Heart left ventricle (tissue), 16 donors: ENCODE measurements at regions not wholly inside any gene's neighbourhood (a gene's known extent, or its start where the extent isn't known, plus 50 kb on each side); places are given as distances from the start of the nearest gene placed in this dataset.
A peak's percentile ranks its signal among the peaks of the same experiment; 100 is the strongest.

ENCODE experiments used
- ATAC-seq, 4 donors: fragments of 200-7000 bp; cut with Tn5 transposase; one replicate each; pipeline ENCODE4 v1.9.1; 2020 to 2022; ENCODE audit warnings: moderate library complexity in 4 of 4, mild to moderate bottlenecking in 3 of 4, moderate number of reproducible peaks in 1 of 4
- DNase-seq, 5 donors: peaks; one replicate each; pipeline ENCODE4 v3.0.0-alpha.2; 2020
- H3K27ac ChIP-seq, 12 donors: fragments of 200-600 bp; sonication (generic) in 4 of 12; one replicate each; pipeline versions ENCODE4 v1.5.0 to v1.8.0; 2016 to 2022; ENCODE audit warnings: mild to moderate bottlenecking in 2 of 12
- H3K27me3 ChIP-seq, 9 donors: fragments of 200-600 bp; sonication (generic) in 2 of 9; one replicate each; pipeline versions ENCODE4 v1.5.1 to v1.8.0; 2016 to 2022; ENCODE audit warnings: mild to moderate bottlenecking in 3 of 9
- H3K36me3 ChIP-seq, 9 donors: fragments of 200-600 bp; sonication (generic) in 2 of 9; one replicate each; pipeline versions ENCODE4 v1.5.0 to v1.8.0; 2018 to 2022; ENCODE audit warnings: mild to moderate bottlenecking in 2 of 9
- H3K4me1 ChIP-seq, 12 donors: fragments of 200-600 bp; sonication (generic) in 4 of 12; one replicate each; pipeline versions ENCODE4 v1.5.0 to v1.8.0; 2016 to 2022; ENCODE audit warnings: mild to moderate bottlenecking in 3 of 12
- H3K4me3 ChIP-seq, 12 donors: fragments of 200-600 bp; sonication (generic) in 4 of 12; one replicate each; pipeline versions ENCODE4 v1.5.0 to v1.8.0; 2017 to 2022; ENCODE audit warnings: mild to moderate bottlenecking in 9 of 12, moderate library complexity in 4 of 12
- H3K9me3 ChIP-seq, 12 donors: fragments of 200-600 bp; sonication (generic) in 4 of 12; one replicate each; pipeline versions ENCODE4 v1.5.0 to v1.8.0; 2016 to 2022; ENCODE audit warnings: mild to moderate bottlenecking in 1 of 12
- POLR2A ChIP-seq, 2 donors: fragments of 450-650 bp; IDR thresholded peaks; one replicate each; pipeline ENCODE4 v1.6.1; 2017; ENCODE audit warnings: antibody characterized with exemption in 2 of 2, mild to moderate bottlenecking in 2 of 2, moderate library complexity in 2 of 2
- WGBS, 4 donors: extraction: QIAGEN DNeasy Blood & Tissue Kit in 2 of 4; methylation state at CpG; one replicate each; pipeline versions ENCODE4 v1.1.5 to v1.1.7; 2013 to 2018; 5-methylcytosine and 5-hydroxymethylcytosine counted together
- intact Hi-C, 10 donors: fragments of 100-400 bp; cut with DNase I; formaldehyde crosslinking; loops; one replicate each; pipeline versions ENCODE4 v1.11.1 to v1.14.2; 2022
- TF ChIP-seq, protein P1 (sequence below), 12 donors: fragments of 200-600 bp; sonication (generic) in 4 of 12; IDR thresholded peaks; one replicate each; pipeline versions ENCODE4 v1.5.0 to v1.8.0; 2018 to 2022; ENCODE audit warnings: antibody characterized with exemption in 12 of 12, mild to moderate bottlenecking in 5 of 12
- donor health status: ischemic (EF 13 %, LVEDD 7.1; RV severe dilation, severe dysfunction).
- donor health status: healthy with polysubstance abuse.
- donor health status: DM: no; HTN: yes; CAD: no.
- donor health status: DM: no; HTN: no; CAD: no.
- donor health status: ischemic (EF 25% LVEDD 6.9; RV normal size, moderate dysfunction).
- donor health status: ischemic (EF 25% LVEDD 5.7; RV mildly dilated, moderate dysfunction).
- donor health status: healthy.
- donor health status: DM: yes; HTN: yes; CAD: no.
- donor health status: ischemic (EF 35%, LVEDD 5.7; RV mildly dilated, moderate dysfunction).
- donor health status: nonischemic (EF 11% LVEDD 7.7; RV severe dilation, severe dysfunction).
- donor health status: DM: yes; HTN: yes; CAD: no.
- donor health status: PGD.
- donor health status: ischemic (EF 29% LVEDD 5.4; RV normal size, mild dysfunction).
- donor health status: nonischemic (EF 23%, LVEDD 6.1; RV moderate dilation, normal function).

DNA sequence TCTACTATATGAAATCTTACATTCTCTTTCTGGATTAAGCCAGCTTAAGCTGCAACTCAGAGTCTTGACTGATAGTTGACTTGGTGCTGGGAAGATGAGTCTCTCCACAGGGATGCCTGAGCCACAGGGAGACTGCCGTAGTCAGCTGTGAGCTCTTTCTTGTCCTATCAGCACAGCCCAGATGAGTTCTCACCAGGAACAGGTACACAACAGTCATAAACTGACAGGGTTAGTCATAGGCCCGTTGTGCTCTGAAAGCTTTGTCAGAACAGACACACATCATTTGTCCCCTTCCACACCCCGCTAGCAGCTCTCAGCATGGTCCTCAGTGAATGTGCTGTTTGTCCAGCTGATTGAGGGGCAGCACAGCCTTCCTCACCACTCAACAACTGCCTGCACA, 221.6 kb downstream of the RPS24 start:
- DNase-seq (no peak), ATAC-seq (no peak)
- H3K36me3 ChIP-seq: no peaks in the 10 kb centered on the region
- H3K9me3 ChIP-seq: no peaks in the 10 kb centered on the region
- intact Hi-C loops: no loop called here
- H3K27ac ChIP-seq: peak overlapping the region in 1 of 12 donors; percentile 57
- H3K4me1 ChIP-seq: peaks cover 0 to 29% (median 6%) of the 10 kb centered on the region in 12 donors
- no peaks in the 10 kb centered on the region for H3K27me3 ChIP-seq
- 80 to 85% (median 81%) methylated on average over 3 of the region's 3 CpGs for WGBS, 4 donors
- TF ChIP-seq POLR2A (IDR thresholded peaks at IDR 0.05): no peak
- TF ChIP-seq, protein P1, sequence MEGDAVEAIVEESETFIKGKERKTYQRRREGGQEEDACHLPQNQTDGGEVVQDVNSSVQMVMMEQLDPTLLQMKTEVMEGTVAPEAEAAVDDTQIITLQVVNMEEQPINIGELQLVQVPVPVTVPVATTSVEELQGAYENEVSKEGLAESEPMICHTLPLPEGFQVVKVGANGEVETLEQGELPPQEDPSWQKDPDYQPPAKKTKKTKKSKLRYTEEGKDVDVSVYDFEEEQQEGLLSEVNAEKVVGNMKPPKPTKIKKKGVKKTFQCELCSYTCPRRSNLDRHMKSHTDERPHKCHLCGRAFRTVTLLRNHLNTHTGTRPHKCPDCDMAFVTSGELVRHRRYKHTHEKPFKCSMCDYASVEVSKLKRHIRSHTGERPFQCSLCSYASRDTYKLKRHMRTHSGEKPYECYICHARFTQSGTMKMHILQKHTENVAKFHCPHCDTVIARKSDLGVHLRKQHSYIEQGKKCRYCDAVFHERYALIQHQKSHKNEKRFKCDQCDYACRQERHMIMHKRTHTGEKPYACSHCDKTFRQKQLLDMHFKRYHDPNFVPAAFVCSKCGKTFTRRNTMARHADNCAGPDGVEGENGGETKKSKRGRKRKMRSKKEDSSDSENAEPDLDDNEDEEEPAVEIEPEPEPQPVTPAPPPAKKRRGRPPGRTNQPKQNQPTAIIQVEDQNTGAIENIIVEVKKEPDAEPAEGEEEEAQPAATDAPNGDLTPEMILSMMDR (IDR thresholded peaks at IDR 0.05): no peak
- no peak overlapping the region for H3K4me3 ChIP-seq

DNA sequence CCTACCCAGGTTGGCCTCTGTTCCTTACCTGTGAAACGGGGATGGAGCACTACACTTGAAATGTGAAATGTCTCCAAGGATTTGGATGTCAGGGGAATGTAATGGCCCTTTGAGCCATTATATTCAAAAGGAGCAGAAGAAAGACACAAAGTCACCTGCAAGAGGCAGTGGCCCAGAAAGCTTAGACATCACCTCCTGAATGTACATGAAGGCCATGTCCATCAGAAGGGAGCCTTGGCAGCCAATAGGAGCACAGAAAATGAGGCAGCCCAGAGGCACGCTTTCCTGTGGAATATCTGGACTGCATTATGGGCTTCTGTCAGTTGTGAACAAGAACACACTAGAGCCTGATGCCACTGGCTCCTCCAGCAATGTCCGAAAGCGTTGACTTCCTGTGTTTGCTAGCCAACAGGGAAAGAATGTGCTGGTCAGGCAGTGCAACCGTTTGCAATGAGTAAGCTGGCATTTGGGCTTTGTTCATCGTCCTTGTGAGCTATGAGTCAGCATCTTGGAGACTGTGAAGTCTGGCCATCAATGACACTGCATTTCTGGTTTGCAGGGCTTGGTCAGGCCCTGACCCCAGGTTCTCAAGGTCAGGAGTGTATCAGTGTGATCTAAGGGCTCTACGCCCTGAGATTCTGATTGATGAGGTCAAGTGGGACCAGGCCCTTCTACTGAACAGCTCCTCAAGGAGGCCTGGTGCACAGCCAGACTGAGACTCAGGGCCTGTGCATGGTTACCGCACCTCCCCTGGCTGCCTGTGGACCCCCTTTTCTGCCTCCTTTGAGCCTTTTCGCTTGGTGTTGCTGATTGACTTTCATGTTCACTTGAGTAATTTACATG, 222.4 kb downstream of the RPS24 start:
- Histone ChIP-seq H3K27ac (peak overlapping the region in 4 of 12 donors; percentile 34 to 67 (median 46)), H3K9me3 (no peaks in the 10 kb centered on the region), H3K27me3 (no peaks in the 10 kb centered on the region), H3K4me1 (peaks cover 0 to 21% (median 7%) of the 10 kb centered on the region in 12 donors), H3K36me3 (no peaks in the 10 kb centered on the region), H3K4me3 (no peak overlapping the region)
- DNase-seq: peak in 2 of 5 donors; percentile 19 to 56
- intact Hi-C loops: no loop called here
- ATAC-seq: peak; percentile 56 to 89 (median 78)
- 61 to 68% (median 63%) methylated on average over 9 of the region's 9 CpGs for WGBS, 4 donors
- TF ChIP-seq, protein P1 (IDR thresholded peaks at IDR 0.05): no peak
- no peak for TF ChIP-seq POLR2A (IDR thresholded peaks at IDR 0.05)

DNA sequence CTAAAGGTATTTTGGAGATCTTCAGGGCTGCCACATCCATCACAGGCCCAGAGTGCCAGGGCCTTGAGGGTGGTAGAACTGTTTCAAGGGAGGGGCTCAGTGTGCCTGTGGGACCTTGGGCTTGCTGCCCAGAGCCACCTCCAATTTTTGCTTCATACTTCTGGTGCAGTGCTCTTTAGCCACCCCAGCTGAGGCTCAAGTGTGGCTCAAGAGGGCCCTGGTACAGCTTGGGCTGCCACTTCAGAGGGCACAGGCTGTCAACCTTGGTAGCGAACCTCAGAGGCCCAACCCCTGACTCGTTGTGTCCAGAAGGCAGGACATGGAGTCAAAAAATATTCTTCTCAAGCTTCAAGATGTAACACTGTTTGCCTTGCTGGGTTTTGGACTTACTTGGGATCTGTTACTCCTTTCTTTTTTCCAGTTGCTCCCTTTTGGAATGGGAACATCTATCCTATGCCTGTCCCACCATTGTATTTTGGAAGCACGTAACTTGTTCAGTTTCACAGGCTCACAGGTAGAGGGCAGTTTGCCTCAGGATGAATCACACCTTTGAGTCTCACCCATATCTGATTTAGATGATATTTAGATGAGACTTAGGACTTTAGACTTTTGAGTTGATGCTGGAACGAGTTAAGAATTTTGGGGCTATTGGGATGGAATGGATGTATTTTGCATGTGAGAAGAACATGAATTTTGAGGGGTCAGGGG, 224.8 kb downstream of the RPS24 start:
- ATAC-seq: no peak
- 90 to 93% (median 92%) methylated on average over 4 of the region's 4 CpGs for WGBS, 4 donors

More for the DNA sequence above, 224.8 kb downstream of the RPS24 start:
- Histone ChIP-seq H3K27me3 (no peaks in the 10 kb centered on the region), H3K4me1 (peaks cover 0 to 20% (median 7%) of the 10 kb centered on the region in 12 donors), H3K4me3 (no peak overlapping the region), H3K9me3 (no peaks in the 10 kb centered on the region), H3K27ac (no peak overlapping the region), H3K36me3 (no peaks in the 10 kb centered on the region)
- TF ChIP-seq, protein P1 (IDR thresholded peaks at IDR 0.05): no peak
- TF ChIP-seq POLR2A (IDR thresholded peaks at IDR 0.05): no peak
- DNase-seq: no peak
- intact Hi-C loops: no loop called here
